ENCODE measurements at regions not wholly inside any gene's neighbourhood (a gene's known extent, or its start where the extent isn't known, plus 50 kb on each side); places are given as distances from the start of the nearest gene placed in this dataset.

DNA sequence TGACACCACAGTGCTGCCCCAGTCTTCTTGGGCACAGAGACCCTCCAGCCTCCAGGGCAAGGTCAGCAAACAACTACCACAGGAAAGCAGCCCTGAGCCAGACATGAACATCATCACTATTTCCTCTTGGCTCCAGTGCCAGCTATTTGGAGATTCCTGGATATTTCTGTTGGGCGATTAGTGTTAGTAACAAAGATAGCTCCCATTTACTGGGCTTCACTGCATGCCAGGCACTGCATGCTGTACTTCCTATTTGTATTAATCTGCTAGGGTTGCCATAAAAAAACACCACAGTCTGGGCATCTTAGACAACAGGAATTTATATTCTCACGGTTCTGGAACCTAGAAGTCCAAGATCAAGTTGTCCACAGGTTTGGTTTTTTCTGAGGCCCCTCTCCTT, 255.1 kb upstream of the STT3B start:
- Histone ChIP-seq H3K4me1 (replicated peaks) (no peaks in the 10 kb centered on the region), H3K9me3 (no peaks in the 10 kb centered on the region), H3K4me3 (no peak overlapping the region), H3K27me3 (replicated peaks; ENCODE audit: insufficient read depth) (no peaks in the 10 kb centered on the region), H3K36me3 (no peaks in the 10 kb centered on the region), H3K27ac (no peak overlapping the region)
- WGBS, result 37% methylated on average over 2 of the region's 2 CpGs
- no peak for DNase-seq (ENCODE audit: low spot score)
- TF ChIP-seq POLR2A (IDR thresholded peaks at IDR 0.05), result no peak
- no peak for TF ChIP-seq POLR2AphosphoS5 (IDR thresholded peaks at IDR 0.05)
- intact Hi-C loops (cut with DNase I), result no loop called here

DNA sequence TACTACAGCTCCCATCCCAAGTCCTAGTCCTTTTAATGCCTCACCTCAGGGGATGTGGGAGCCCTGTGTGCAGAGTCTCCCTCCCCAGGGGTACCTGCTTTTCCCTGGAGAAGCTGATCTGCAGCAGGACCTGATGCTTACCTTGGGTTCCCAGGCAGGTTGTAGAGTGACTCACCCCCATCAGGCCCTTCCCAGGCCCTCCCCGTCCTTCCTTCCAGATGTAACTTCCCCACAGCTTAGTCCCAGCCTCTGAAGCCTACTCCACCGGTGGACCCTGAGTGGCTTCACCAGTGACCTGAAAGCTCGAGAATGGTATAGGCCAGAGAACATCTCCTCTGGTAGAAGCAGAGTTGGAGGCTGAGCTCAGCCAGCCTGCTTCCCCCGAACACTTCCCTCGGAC, 254.2 kb upstream of the STT3B start:
- Histone ChIP-seq H3K27me3 (replicated peaks; ENCODE audit: insufficient read depth) (no peaks in the 10 kb centered on the region), H3K36me3 (no peaks in the 10 kb centered on the region), H3K27ac (no peak overlapping the region), H3K4me1 (replicated peaks) (no peaks in the 10 kb centered on the region), H3K4me3 (no peak overlapping the region), H3K9me3 (no peaks in the 10 kb centered on the region)
- intact Hi-C loops (cut with DNase I), result no loop called here
- 99% methylated on average over 5 of the region's 5 CpGs for WGBS
- TF ChIP-seq POLR2AphosphoS5 (IDR thresholded peaks at IDR 0.05), result no peak
- no peak for TF ChIP-seq POLR2A (IDR thresholded peaks at IDR 0.05)
- TF ChIP-seq, protein P1, sequence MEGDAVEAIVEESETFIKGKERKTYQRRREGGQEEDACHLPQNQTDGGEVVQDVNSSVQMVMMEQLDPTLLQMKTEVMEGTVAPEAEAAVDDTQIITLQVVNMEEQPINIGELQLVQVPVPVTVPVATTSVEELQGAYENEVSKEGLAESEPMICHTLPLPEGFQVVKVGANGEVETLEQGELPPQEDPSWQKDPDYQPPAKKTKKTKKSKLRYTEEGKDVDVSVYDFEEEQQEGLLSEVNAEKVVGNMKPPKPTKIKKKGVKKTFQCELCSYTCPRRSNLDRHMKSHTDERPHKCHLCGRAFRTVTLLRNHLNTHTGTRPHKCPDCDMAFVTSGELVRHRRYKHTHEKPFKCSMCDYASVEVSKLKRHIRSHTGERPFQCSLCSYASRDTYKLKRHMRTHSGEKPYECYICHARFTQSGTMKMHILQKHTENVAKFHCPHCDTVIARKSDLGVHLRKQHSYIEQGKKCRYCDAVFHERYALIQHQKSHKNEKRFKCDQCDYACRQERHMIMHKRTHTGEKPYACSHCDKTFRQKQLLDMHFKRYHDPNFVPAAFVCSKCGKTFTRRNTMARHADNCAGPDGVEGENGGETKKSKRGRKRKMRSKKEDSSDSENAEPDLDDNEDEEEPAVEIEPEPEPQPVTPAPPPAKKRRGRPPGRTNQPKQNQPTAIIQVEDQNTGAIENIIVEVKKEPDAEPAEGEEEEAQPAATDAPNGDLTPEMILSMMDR (IDR thresholded peaks at IDR 0.05), result no peak
- no peak for DNase-seq (ENCODE audit: low spot score)

DNA sequence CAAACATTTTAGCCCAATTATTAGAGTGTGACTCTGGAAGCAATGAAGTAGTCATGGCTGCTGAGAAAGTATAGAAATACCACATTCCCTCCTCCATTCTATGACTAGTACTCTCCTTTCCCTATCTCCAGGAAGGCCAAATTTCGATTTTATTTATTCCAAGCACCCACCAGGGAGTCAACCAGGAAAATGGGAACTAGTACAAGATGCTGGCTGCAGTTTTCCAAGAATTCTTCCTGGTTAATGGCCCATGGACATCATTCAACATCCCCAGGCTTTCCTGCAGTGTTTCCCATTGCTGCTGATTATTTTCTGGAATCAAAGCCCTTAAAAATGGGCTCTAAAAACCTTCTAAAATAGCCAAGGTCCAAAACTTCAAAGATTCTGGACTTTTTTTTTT, 247.9 kb upstream of the STT3B start:
- H3K36me3 ChIP-seq, result no peaks in the 10 kb centered on the region
- no peak for DNase-seq (ENCODE audit: low spot score)
- WGBS, result 88% methylated on average over 1 of the region's 1 CpG
- H3K9me3 ChIP-seq, result no peaks in the 10 kb centered on the region
- no peak overlapping the region for H3K27ac ChIP-seq
- no peak overlapping the region for H3K4me3 ChIP-seq
- H3K27me3 ChIP-seq (replicated peaks; ENCODE audit: insufficient read depth), result no peaks in the 10 kb centered on the region
- no peak for TF ChIP-seq POLR2A (IDR thresholded peaks at IDR 0.05)
- no peak for TF ChIP-seq POLR2AphosphoS5 (IDR thresholded peaks at IDR 0.05)
- TF ChIP-seq, protein P1 (IDR thresholded peaks at IDR 0.05), result no peak
- intact Hi-C loops (cut with DNase I), result no loop called here
- no peaks in the 10 kb centered on the region for H3K4me1 ChIP-seq (replicated peaks)

DNA sequence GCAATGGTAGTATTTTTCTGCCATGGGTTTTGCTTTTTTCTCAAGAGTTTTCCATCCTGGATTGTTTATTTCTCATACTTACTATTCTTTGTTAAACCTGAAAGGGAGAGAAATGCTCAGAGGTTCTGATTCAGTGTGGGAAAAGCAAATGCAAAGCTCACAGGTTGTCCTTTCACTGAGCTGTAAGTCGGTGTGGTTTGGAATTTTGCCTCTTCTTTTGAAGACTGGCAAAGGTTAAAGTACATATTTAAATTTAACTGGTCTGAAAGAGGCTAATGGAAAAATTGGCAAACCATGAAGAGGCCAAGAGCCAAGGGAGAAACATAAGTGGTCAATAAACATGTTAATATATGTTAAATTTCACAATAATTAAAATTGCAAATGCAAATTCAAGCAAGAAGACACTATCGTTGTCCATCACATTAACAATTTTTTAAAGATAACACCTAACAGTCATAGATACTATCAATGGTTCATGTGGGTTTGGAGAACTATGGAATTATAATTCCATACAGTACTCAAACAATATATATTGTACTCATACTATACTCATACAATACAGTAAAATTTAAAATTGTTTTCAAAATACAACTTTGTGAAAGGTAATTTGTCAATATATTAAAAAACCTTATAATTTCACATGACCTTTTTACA, 246.8 kb upstream of the STT3B start:
- DNase-seq (ENCODE audit: low spot score), result peak; percentile 40
- 30% methylated on average over 2 of the region's 2 CpGs for WGBS
- no peaks in the 10 kb centered on the region for H3K27me3 ChIP-seq (replicated peaks; ENCODE audit: insufficient read depth)
- no peak overlapping the region for H3K27ac ChIP-seq
- H3K4me1 ChIP-seq (replicated peaks), result no peaks in the 10 kb centered on the region
- H3K4me3 ChIP-seq, result no peak overlapping the region
- TF ChIP-seq, protein P1 (IDR thresholded peaks at IDR 0.05), result no peak
- TF ChIP-seq POLR2AphosphoS5 (IDR thresholded peaks at IDR 0.05), result peak; percentile 51
- no peaks in the 10 kb centered on the region for H3K36me3 ChIP-seq
- H3K9me3 ChIP-seq, result no peaks in the 10 kb centered on the region
- intact Hi-C loops (cut with DNase I), result no loop called here

DNA sequence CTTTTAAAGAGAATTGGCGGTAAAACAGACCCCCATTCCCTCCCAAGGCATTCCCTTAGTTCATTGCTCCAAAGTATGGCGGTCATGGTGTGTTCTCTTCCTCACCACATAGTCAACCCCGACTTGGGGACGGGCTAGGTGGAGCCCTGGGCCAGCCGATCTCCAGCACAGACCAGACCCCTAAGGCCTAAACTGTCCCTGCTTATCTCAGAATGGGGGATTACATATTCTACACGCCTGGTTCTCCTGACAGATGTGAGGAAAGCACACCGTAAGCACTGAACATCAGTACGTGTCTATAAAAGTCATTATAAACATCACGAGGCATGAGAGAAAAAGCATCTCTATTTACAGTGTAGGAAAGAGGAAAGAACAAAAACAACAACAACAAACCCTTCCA, 244.5 kb upstream of the STT3B start:
- intact Hi-C loops (cut with DNase I), result no loop called here
- H3K4me1 ChIP-seq (replicated peaks), result no peaks in the 10 kb centered on the region
- 44% methylated on average over 9 of the region's 9 CpGs for WGBS
- H3K27ac ChIP-seq, result peak overlapping the region in 1 of 2 donors; percentile 14
- no peak for DNase-seq (ENCODE audit: low spot score)
- H3K4me3 ChIP-seq, result no peak overlapping the region
- no peaks in the 10 kb centered on the region for H3K36me3 ChIP-seq
- H3K27me3 ChIP-seq (replicated peaks; ENCODE audit: insufficient read depth), result no peaks in the 10 kb centered on the region
- TF ChIP-seq POLR2AphosphoS5 (IDR thresholded peaks at IDR 0.05), result no peak
- no peaks in the 10 kb centered on the region for H3K9me3 ChIP-seq

DNA sequence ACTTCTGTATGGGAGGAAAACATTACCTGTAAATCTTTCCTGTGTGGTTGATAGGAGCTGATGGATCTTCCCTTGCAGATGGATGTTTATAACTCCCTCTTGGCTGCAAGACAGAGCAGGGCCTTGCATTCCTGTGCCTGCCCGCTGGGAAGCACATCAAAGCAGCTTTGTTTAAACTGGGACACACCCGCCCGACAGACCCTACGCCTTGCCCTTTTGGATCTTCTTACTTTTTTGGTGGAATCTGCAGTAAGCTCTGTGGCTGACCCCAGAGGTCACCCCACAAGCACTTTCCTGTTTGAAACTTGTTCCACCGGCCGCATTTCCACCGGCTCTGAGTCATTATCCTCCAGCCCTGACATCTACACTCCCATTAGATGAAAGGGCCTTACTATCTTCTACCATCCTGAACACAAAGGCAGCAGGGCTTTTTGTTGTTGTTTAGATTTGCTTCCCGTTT, 244.1 kb upstream of the STT3B start:
- peak; percentile 64 for DNase-seq (ENCODE audit: low spot score)
- Histone ChIP-seq H3K27me3 (replicated peaks; ENCODE audit: insufficient read depth) (no peaks in the 10 kb centered on the region), H3K4me3 (no peak overlapping the region), H3K9me3 (no peaks in the 10 kb centered on the region), H3K36me3 (no peaks in the 10 kb centered on the region), H3K27ac (no peak overlapping the region), H3K4me1 (replicated peaks) (no peaks in the 10 kb centered on the region)
- intact Hi-C loops (cut with DNase I), result no loop called here
- TF ChIP-seq POLR2A (IDR thresholded peaks at IDR 0.05) (no peak), POLR2AphosphoS5 (IDR thresholded peaks at IDR 0.05) (no peak)
- TF ChIP-seq, protein P1 (IDR thresholded peaks at IDR 0.05), result no peak
- WGBS, result 23% methylated on average over 8 of the region's 8 CpGs

Data from prostate gland (tissue), 2 donors.